IMR-90 (cell line): ENCODE measurements at regions not wholly inside any gene's neighbourhood (a gene's known extent, or its start where the extent isn't known, plus 50 kb on each side); places are given as distances from the start of the nearest gene placed in this dataset.

Experiments
- ATAC-seq: fragments of 200-7000 bp; cut with Tn5 transposase; 2 replicates; pipeline ENCODE4 v1.9.1; 2020; ENCODE audit warnings: low read depth, mild to moderate bottlenecking, moderate library complexity
- BruUV-seq: library from RNA; stranded (reverse); fragments of 400-500 nt; replicated peaks from 2 replicates; lab custom pipeline; 2021; lab: Mats Ljungman, UMichigan
- CTCF ChIA-PET: fragments of 300-600 bp; formaldehyde crosslinking; extraction: SDS; loops from one replicate; lab custom pipeline; 2021; ENCODE audit warnings: antibody characterized with exemption; lab: Yijun Ruan, JAX
- POLR2A ChIA-PET: fragments of 300-600 bp; sonication (Branson Sonifier 250); formaldehyde crosslinking; loops from one replicate; lab custom pipeline; 2022; ENCODE audit warnings: antibody characterized with exemption; ENCODE audit not compliant: unreplicated experiment; lab: Charles Lee
- DNase-seq: peaks from one replicate; pipeline ENCODE4 v3.0.0; 2013
- H2AFZ ChIP-seq: replicated peaks from 2 replicates; pipeline ENCODE3; 2013; ENCODE audit warnings: low read length, mild to moderate bottlenecking; ENCODE audit not compliant: poor library complexity
- H2AK5ac ChIP-seq: 2 replicates; pipeline ENCODE4 v1.6.1; 2013; ENCODE audit warnings: low read depth, low read length, inconsistent platforms
- H2AK9ac ChIP-seq: replicated peaks from 2 replicates; pipeline ENCODE3; 2013; ENCODE audit warnings: mild to moderate bottlenecking, low read depth, low read length, moderate library complexity; ENCODE audit not compliant: poor library complexity
- H2BK120ac ChIP-seq: 2 replicates; pipeline ENCODE4 v1.6.1; 2013; ENCODE audit warnings: low read depth, low read length, inconsistent platforms
- H2BK15ac ChIP-seq: 3 replicates; pipeline ENCODE4 v1.6.1; 2013; ENCODE audit warnings: low read depth, low read length, inconsistent platforms
- H2BK20ac ChIP-seq: 2 replicates; pipeline ENCODE4 v1.6.1; 2013; ENCODE audit warnings: low read depth, mild to moderate bottlenecking, inconsistent platforms, low read length, moderate library complexity
- H2BK5ac ChIP-seq: 2 replicates; pipeline ENCODE4 v1.6.1; 2013; ENCODE audit warnings: mild to moderate bottlenecking, low read depth, low read length, inconsistent platforms; ENCODE audit not compliant: poor library complexity, severe bottlenecking
- H3K14ac ChIP-seq: replicated peaks from 2 replicates; pipeline ENCODE4 v1.6.1; 2013; ENCODE audit warnings: low read depth, low read length, inconsistent platforms
- H3K18ac ChIP-seq: 2 replicates; pipeline ENCODE4 v1.6.1; 2013; ENCODE audit warnings: low read depth, low read length, control low read depth
- H3K23ac ChIP-seq: 2 replicates; pipeline ENCODE4 v1.6.1; 2013; ENCODE audit warnings: low read depth, low read length, inconsistent platforms
- H3K27ac ChIP-seq: 2 replicates; pipeline ENCODE4 v1.5.1; 2013; ENCODE audit warnings: mild to moderate bottlenecking, control low read depth, low read length; ENCODE audit not compliant: insufficient read depth
- H3K27me3 ChIP-seq: 2 replicates; pipeline ENCODE4 v1.6.1; 2013; ENCODE audit warnings: low read length; ENCODE audit not compliant: control insufficient read depth, insufficient read depth
- H3K36me3 ChIP-seq: 2 replicates; pipeline ENCODE4 v1.6.1; 2013; ENCODE audit warnings: low read length, mixed read lengths; ENCODE audit not compliant: control insufficient read depth, insufficient read depth
- H3K4ac ChIP-seq: 2 replicates; pipeline ENCODE4 v1.6.1; 2013; ENCODE audit warnings: low read depth, low read length, inconsistent platforms
- H3K4me1 ChIP-seq: 2 replicates; pipeline ENCODE4 v1.6.1; 2013; ENCODE audit warnings: low read length, mixed read lengths; ENCODE audit not compliant: control insufficient read depth, insufficient read depth
- H3K4me2 ChIP-seq: 2 replicates; pipeline ENCODE4 v1.6.1; 2013; ENCODE audit warnings: low read depth, mild to moderate bottlenecking, control low read depth, low read length, moderate library complexity
- H3K4me3 ChIP-seq: 2 replicates; pipeline ENCODE4 v1.5.1; 2013; ENCODE audit warnings: low read depth, mild to moderate bottlenecking, control low read depth, low read length, moderate library complexity; ENCODE audit not compliant: insufficient read depth
- H3K56ac ChIP-seq: 2 replicates; pipeline ENCODE4 v1.6.1; 2013; ENCODE audit warnings: low read length, inconsistent platforms; ENCODE audit not compliant: insufficient read depth; ENCODE audit errors: extremely low read depth
- H3K79me1 ChIP-seq, 2 experiments: 2 replicates each; pipeline ENCODE4 v1.6.1; 2013; ENCODE audit warnings: low read length in 2 of 2, inconsistent platforms in 1 of 2, low read depth in 1 of 2
- H3K9ac ChIP-seq: 2 replicates; pipeline ENCODE4 v1.6.1; 2013; ENCODE audit warnings: low read depth, low read length, control low read depth
- H3K9me1 ChIP-seq: 2 replicates; pipeline ENCODE4 v1.6.1; 2013; ENCODE audit warnings: low read length, inconsistent platforms; ENCODE audit not compliant: insufficient read depth
- H3K9me3 ChIP-seq: 2 replicates; pipeline ENCODE4 v1.6.1; 2013; ENCODE audit warnings: low read length; ENCODE audit not compliant: control insufficient read depth, insufficient read depth
- H4K20me1 ChIP-seq: 2 replicates; pipeline ENCODE4 v1.6.1; 2013; ENCODE audit warnings: low read length, inconsistent platforms; ENCODE audit not compliant: insufficient read depth
- H4K5ac ChIP-seq: 2 replicates; pipeline ENCODE4 v1.6.1; 2013; ENCODE audit warnings: mild to moderate bottlenecking, low read depth, low read length, control low read depth
- H4K8ac ChIP-seq, 2 experiments: 2 replicates each; pipeline ENCODE4 v1.6.1; 2013; ENCODE audit warnings: low read depth in 2 of 2, low read length in 2 of 2, control low read depth in 1 of 2, inconsistent platforms in 1 of 2
- H4K91ac ChIP-seq: 2 replicates; pipeline ENCODE4 v1.6.1; 2013; ENCODE audit warnings: low read depth, low read length, inconsistent platforms; ENCODE audit not compliant: insufficient read depth
- CHD1 ChIP-seq: IDR thresholded peaks from 2 replicates; pipeline ENCODE4 v1.6.1; 2012; ENCODE audit warnings: low read depth, low read length, improper control_type of control experiment
- MAZ ChIP-seq: IDR thresholded peaks from 2 replicates; pipeline ENCODE4 v1.6.1; 2012; ENCODE audit warnings: low read depth, mild to moderate bottlenecking, low read length, improper control_type of control experiment, moderate library complexity, borderline replicate concordance
- POLR2A ChIP-seq: IDR thresholded peaks from 2 replicates; pipeline ENCODE4 v1.6.1; 2012; ENCODE audit warnings: mild to moderate bottlenecking, low read depth, low read length
- RAD21 ChIP-seq: IDR thresholded peaks from 2 replicates; pipeline ENCODE4 v1.6.1; 2012; ENCODE audit warnings: low read length, improper control_type of control experiment
- RCOR1 ChIP-seq: IDR thresholded peaks from 2 replicates; pipeline ENCODE4 v1.6.1; 2012; ENCODE audit warnings: mild to moderate bottlenecking, low read length, improper control_type of control experiment; ENCODE audit not compliant: insufficient replicate concordance
- SMC3 ChIP-seq: fragments of 150-350 bp; IDR thresholded peaks from 2 replicates; pipeline ENCODE4 v1.6.1; 2016; ENCODE audit warnings: low read depth, mild to moderate bottlenecking, antibody characterized with exemption, low read length, moderate library complexity
- WGBS, 2 experiments: methylation state at CpG; one replicate each; pipeline versions ENCODE4 v1.1.5 to v1.1.7; 2013; ENCODE audit warnings: missing lambda C conversion rate in 2 of 2; ENCODE audit not compliant: insufficient read length in 1 of 2; ENCODE audit errors: extremely low coverage in 2 of 2; 5-methylcytosine and 5-hydroxymethylcytosine counted together
- dilution Hi-C: fragments of 300-500 bp; cut with HindIII; formaldehyde crosslinking; loops from one replicate; pipeline ENCODE4 v1.14.3; 2018; ENCODE audit warnings: low sequenced_read_pairs; ENCODE audit not compliant: unreplicated experiment
- in situ Hi-C: fragments of 300-500 bp; cut with MboI; formaldehyde crosslinking; loops from 3 replicates; pipeline ENCODE4 v1.14.3; 2019; ENCODE audit warnings: low sequenced_read_pairs, inconsistent platforms, mixed read lengths
- intact Hi-C: fragments of 100-400 bp; cut with micrococcal nuclease; formaldehyde crosslinking; loops from 2 replicates; pipeline ENCODE4 v1.10.0; 2022

DNA sequence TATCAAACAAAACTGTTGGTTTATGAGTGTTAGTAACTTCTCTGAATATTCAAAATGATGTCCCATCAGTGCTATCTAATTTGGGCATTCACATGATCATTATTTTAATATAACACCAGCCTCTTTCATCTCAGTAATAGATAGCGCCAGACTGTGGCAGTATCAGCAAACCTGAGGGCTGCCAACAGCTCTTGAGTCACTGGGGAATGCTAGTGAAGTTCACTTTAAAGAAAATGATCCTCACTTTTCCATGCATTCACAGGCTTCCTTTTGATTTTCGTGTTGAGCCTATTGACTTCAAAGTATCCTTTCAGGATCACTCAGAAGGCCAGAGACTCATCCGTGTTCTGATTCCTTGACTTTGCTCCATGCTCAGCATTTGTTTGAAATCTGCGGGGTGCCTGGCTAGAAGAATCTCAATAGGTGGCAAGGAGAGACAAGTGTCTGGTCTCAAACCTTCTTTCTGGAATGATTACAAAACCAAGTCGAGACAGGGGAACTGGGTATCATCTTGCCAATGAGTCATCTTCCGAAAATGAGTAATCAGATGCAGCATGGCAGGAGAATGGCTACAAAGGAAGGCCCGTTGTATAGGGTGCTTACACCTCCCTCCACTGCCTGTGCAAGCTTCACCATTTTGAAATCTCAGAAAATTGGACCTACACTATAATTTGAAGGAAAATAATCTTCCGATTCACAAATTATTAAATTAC is 509.1 kb downstream of the RASEF start:
- no peak for TF ChIP-seq MAZ
- TF ChIP-seq POLR2A: no peak
- TF ChIP-seq RCOR1: no peak
- no peak for TF ChIP-seq CHD1
- TF ChIP-seq RAD21: no peak
- no peak for TF ChIP-seq SMC3
- DNase-seq (peak; percentile 5), ATAC-seq (no peak)
- ChIA-PET CTCF (interaction anchor here (0.6 kb wide), 1 partner anchor 105 kb away, joined by 3 read pairs; no protein-coding TSS in a partner anchor), POLR2A (no interaction called here)
- H3K9me3 ChIP-seq: no peaks in the 10 kb centered on the region
- H2AK9ac ChIP-seq: no peak overlapping the region
- H2BK5ac ChIP-seq: no peak overlapping the region
- H3K9me1 ChIP-seq: no peaks in the 10 kb centered on the region
- no peak overlapping the region for H3K23ac ChIP-seq
- intact Hi-C loops: no loop called here
- BruUV-seq: no TSS peak
- no peak overlapping the region for H2AFZ ChIP-seq
- H4K91ac ChIP-seq: no peak overlapping the region
- dilution Hi-C loops: no loop called here
- no peak overlapping the region for H2BK120ac ChIP-seq
- H3K27me3 ChIP-seq: peaks cover 2% of the 10 kb centered on the region; the same call in 1 of the 2 replicates
- WGBS, 2 experiments: 87% methylated on average over 3 of the region's 8 CpGs; no CpG with 5 or more reads in 1 of the 2 experiments
- H2AK5ac ChIP-seq: no peak overlapping the region
- no peak overlapping the region for H3K4me3 ChIP-seq
- no peak overlapping the region for H2BK20ac ChIP-seq
- H4K5ac ChIP-seq: no peak overlapping the region
- H3K4ac ChIP-seq: no peak overlapping the region
- H3K27ac ChIP-seq: no peak overlapping the region
- no peaks in the 10 kb centered on the region for H3K79me1 ChIP-seq
- no peak overlapping the region for H3K56ac ChIP-seq
- in situ Hi-C loops: no loop called here
- no peak overlapping the region for H3K4me2 ChIP-seq
- H3K4me1 ChIP-seq: peaks cover 2% of the 10 kb centered on the region; the same call in 1 of the 2 replicates
- H3K9ac ChIP-seq: no peak overlapping the region
- no peak overlapping the region for H3K14ac ChIP-seq
- no peak overlapping the region for H3K18ac ChIP-seq
- H4K20me1 ChIP-seq: no peaks in the 10 kb centered on the region
- no peak overlapping the region for H2BK15ac ChIP-seq
- no peaks in the 10 kb centered on the region for H3K36me3 ChIP-seq
- H4K8ac ChIP-seq: no peak overlapping the region
